RCC 7860 (cell line): ENCODE measurements at regions not wholly inside any gene's neighbourhood (a gene's known extent, or its start where the extent isn't known, plus 50 kb on each side); places are given as distances from the start of the nearest gene placed in this dataset.

Experiments
- DNase-seq: peaks from one replicate; pipeline ENCODE4 v3.0.0-alpha.2; 2015; ENCODE audit warnings: low spot score
- FAIRE-seq: peaks from 2 replicates; lab custom pipeline; 2012; peaks lifted over from hg19 to GRCh38; lab: Jason Lieb, UNC

- DNase-seq (no peak), FAIRE-seq (no peak)
These were observed 727.6 kb upstream of the ARGLU1 start for GRCh38 chr13:107295416-107296140.

GRCh38 chr13:107293924-107294323 is 726.0 kb upstream of the ARGLU1 start:
- FAIRE-seq (no peak), DNase-seq (no peak)

DNA sequence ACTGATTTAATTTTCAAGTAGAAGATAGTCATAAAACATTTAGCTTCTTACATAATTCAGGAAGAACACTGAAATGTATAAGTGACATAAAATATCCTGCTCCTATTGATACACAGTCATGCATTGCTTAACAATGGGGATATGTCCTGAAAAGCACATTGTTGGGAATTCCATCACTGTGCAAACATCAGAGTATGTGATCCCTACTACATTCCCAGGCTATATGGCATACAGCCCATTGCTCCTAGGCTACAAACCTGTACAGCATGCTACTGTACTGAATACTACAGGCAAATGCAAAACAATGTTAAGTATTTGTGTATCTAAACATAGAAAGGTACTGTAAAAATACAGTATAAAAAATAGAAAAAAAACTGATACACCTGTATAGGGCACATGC is 723.9 kb upstream of the ARGLU1 start:
- FAIRE-seq = no peak

DNA sequence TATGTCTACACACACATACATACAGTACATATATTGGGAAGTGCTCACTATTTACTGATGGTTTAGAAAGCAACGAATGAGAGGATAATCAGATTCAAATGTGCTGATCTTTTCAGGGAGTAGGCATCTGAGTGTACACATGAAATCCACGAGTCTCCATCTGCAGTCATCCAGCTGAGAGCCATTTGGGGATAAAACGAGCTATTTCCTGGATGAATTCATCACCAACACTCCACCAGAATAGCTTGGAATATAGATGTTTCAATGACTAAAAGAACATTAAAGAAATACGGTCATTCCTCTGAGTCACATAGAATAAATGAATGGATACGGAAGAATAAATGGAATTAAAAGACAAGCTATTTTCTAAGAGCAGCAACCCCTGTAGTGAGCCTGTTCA is 721.6 kb upstream of the ARGLU1 start:
- no peak for DNase-seq
- FAIRE-seq = no peak

More for the DNA sequence above, 723.9 kb upstream of the ARGLU1 start:
- DNase-seq = no peak

DNA sequence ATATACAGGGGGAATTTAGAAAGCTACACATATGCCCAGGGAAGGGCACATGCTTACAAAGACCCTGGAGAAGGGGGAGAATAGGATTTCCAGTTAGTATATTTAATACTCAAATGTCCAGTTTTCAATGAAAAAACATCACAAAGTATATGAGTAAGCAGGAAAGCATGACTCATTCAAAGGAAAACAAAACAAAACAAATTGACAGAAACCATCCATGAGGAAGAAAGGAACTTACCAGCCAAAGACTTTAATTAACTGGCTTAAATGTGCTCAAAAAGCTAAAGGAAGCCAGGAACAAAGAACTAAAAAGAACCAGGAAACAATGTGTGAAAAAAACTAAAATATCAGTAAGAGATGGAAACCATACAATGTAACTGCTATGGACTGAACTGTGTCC is 716.2 kb upstream of the ARGLU1 start:
- FAIRE-seq = no peak

DNA sequence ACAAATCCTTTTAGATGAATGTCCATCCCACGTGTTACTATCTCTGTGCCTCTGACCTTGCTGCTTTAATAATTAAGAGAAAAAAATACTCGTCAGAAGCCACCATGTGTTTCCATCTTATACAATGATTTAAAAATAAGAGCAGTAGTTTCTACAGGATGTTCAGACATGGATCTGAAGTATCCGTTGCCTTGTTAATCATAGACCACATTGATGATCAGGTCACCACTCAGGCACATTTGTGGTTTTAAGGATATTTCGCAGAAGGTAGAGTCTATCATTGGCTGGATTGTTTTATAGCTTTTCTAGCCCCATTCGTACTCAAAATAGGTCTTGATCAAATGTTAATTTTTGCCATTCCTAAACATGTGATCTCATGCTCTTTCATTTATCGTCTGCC is 710.0 kb upstream of the ARGLU1 start:
- DNase-seq (no peak), FAIRE-seq (no peak)

More for the DNA sequence above, 716.2 kb upstream of the ARGLU1 start:
- no peak for DNase-seq

DNA sequence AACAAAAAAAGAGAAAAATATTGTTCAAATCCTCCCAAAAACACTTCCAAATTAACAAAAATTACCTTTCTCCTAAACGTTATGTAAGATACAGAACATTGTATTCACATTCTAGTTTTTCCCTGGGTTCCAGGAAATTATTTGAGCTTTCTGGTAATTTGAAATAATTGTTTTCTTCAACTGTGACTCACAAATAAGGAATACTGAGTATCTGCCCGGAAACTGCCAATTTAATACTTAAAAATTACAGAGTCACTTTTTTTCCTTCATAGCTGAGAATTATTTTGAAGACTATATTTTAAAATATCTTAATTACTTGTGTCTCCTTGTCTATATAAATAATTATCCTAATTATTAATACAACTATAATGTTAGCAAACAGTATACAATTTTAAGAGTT is 709.0 kb upstream of the ARGLU1 start:
- FAIRE-seq (no peak), DNase-seq (no peak)

DNA sequence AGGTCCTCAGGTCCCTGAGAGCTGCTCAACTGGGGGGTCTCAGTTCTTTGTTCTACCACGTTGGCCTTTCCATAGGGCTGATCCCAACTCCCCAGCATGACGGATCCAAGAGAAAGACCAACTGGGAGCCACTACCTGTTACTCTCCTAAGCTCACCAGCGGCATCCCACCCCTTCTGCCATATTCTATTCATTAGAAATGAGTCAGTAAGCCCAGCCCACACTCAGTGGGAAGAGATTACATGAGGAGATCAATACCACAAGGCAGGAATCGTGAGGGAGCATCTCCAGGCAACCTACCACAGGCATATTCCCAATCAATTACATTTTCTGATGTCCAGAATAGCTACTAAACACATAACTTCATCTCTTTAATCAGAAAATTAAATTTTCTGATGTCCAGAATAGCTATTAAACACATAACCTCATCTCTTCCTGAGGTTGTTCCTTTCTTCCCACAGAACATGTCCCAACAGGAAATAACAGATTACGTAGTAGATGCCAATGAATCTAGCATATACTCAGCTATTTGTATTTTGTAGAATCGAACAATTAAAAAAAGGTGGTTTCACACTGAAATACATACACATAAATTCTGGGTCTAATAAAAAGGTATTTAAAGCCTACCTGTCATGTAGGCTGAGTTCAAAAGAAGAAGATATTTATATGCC is 708.1 kb upstream of the ARGLU1 start:
- FAIRE-seq (no peak), DNase-seq (no peak)

DNA sequence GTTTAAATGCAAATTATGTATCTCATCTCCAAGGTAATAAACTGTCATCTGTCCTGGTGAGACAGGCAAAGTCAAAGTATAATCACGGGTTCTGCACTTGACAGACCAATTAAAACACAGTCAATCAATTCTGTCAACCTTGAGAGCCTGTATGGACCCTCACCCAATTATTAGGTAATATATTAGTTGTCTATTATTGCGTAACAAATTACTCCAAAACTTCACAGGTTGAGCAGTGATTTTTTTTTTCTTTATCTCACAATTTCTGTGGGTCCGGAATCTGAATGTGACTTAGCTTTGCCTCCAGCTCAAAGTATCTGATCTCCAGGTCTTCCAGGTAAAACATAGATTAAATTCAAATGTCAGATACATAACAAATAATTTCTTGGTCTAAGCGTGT is 707.4 kb upstream of the ARGLU1 start:
- FAIRE-seq (no peak), DNase-seq (no peak)

GRCh38 chr13:107271227-107271626 is 703.3 kb upstream of the ARGLU1 start:
- DNase-seq (no peak), FAIRE-seq (no peak)

DNA sequence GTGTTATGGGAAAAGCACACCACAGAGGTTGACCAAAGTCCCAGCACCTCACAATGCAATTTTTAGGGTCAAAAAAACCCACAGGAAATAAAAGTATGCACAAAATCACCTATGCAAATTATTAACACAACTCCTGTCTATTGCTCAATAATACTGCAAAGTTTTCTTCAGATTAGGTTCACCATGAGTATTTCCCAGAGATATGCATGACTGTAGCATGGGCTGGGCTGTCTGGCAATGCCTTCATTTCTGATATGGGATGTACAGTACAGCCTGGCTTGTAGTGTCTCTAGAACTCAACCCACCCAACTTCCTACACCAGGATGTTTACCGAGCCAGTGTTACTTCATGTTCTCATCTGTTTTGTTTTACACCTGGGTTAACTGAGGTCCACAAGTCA is 698.7 kb upstream of the ARGLU1 start:
- no peak for FAIRE-seq

DNA sequence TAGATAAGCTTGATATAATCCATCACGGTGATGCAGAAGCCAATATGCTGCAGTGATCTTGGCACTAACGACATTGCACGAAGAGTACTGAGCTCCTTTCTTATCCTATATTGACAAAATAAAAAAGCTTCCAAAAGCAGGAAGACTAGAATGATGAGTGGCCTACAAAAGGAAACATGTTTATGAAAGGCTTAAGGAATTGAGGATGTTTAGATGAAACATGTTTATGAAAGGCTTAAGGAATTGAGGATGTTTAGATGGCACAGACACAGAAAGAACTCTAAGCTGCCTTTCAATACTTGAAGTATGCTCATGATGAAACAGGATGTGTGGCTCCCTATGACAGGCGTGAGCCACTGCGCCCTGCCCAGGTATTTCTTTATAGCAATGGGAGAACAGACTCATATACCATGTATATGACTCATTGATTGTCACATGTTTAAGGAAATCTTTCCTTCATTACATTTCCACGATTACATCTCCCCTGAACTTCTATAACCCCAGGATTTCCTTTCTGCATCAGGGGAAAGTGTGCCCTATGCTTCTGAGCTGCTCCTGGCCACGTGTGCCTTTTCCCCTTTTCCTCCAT is 690.8 kb upstream of the ARGLU1 start:
- DNase-seq (no peak), FAIRE-seq (no peak)

More for the DNA sequence above, 698.7 kb upstream of the ARGLU1 start:
- DNase-seq = no peak

DNA sequence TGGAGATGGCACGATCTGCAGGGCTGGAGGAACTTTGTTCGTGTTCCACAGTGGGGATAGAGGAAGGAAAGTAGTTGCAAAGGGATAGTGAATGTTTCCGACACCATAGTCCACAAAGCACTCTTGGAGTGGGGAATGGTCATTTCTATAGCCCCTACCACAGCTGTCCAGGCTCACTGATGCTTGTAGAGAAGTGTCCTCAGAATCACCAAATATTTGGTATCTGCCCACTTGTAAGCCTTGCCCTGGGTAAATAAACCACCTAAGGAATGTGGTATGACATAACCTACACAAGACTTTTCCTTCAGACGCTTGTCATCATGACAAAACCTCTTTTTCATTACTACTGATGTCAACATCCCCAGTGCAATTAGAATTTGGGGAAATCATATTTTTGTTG is 686.5 kb upstream of the ARGLU1 start:
- DNase-seq (no peak), FAIRE-seq (no peak)

- no peak for FAIRE-seq
- DNase-seq = no peak
These were observed 684.5 kb upstream of the ARGLU1 start for GRCh38 chr13:107252428-107252827.

- FAIRE-seq (no peak), DNase-seq (no peak)
These were observed 684.1 kb upstream of the ARGLU1 start for GRCh38 chr13:107252021-107252420.

DNA sequence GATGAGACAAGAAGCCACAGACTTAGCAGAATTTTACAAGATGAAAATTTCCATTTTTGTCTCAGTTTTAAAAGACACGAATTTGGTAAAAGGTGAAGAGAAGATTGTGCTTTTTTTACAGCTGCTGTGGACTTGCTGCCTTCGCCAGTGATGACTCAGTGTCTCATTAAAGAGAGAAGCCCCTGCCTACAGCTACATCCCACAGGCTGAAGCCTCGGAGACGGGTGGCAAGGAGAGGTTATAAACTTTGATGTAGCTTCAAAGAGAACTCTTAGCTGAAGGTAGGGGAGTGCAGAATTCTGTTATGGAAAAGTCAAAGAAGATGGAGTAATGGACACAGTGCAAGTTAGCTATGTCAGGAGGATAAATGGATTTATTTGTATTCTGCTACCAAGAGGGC is 683.4 kb upstream of the ARGLU1 start:
- FAIRE-seq (no peak), DNase-seq (no peak)

- FAIRE-seq = no peak
These were observed 682.7 kb upstream of the ARGLU1 start for GRCh38 chr13:107250628-107251027.

GRCh38 chr13:107244241-107244640 is 676.3 kb upstream of the ARGLU1 start:
- FAIRE-seq (no peak), DNase-seq (no peak)

More at GRCh38 chr13:107250628-107251027, 682.7 kb upstream of the ARGLU1 start:
- DNase-seq = no peak

DNA sequence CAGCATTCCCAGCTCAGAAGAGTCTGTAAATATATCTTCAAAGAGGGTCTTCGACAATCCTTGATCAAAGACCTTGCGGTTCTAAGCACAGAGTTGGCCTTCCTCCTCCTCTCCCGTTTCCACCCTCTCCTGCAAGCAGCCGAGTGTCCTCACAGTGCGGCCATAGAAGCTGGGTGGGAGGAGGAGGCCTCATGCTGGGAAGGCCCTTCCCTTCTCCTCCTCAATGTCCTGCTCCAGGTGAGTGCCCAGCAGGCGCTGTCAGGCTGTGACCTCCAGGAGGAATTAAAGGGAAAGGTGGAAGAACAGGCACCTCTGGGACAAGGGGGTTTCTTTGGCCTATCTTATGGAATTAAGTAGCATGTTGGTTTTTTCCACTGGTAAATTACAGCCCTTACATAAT is 674.2 kb upstream of the ARGLU1 start:
- FAIRE-seq (no peak), DNase-seq (no peak)

DNA sequence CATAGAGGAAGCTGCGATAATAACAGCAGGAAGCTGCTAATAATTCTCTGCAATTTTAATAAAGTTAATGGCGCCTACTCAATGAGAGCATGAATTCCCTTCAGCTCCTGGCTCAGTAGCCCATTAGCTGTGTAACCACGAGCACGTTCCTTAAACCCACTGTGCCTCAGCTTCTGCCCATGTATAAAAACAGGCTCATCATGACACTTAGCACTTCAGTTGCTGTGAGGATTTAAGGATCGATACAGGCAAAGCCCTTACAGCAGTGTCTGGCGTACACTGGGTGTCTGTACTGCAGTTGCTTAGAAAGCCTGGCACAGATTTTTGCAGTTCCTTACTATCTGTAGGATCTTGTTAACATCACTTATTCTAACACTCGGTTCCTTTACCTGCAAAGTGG is 673.4 kb upstream of the ARGLU1 start:
- FAIRE-seq = no peak
- DNase-seq = no peak

- FAIRE-seq (no peak), DNase-seq (no peak)
These were observed 671.3 kb upstream of the ARGLU1 start for GRCh38 chr13:107239213-107239612.
